Ovary (tissue), 7 donors: ENCODE measurements at regions not wholly inside any gene's neighbourhood (a gene's known extent, or its start where the extent isn't known, plus 50 kb on each side); places are given as distances from the start of the nearest gene placed in this dataset.

Experiments
- DNase-seq, 5 donors: peaks; one replicate each; pipeline ENCODE4 v3.0.0-alpha.2; 2019 to 2020
- H3K27ac ChIP-seq, 2 donors: fragments of 200-600 bp; one replicate each; pipeline versions ENCODE4 v1.5.1 to v1.8.0; 2019 to 2022
- H3K27me3 ChIP-seq: fragments of 200-600 bp; one replicate; pipeline ENCODE4 v1.8.0; 2022
- H3K36me3 ChIP-seq: fragments of 200-600 bp; sonication (generic); one replicate; pipeline ENCODE4 v1.5.1; 2019
- H3K4me1 ChIP-seq: one replicate; pipeline ENCODE4 v1.8.1; 2013; ENCODE audit warnings: mild to moderate bottlenecking, moderate library complexity; ENCODE audit not compliant: insufficient read depth
- H3K4me3 ChIP-seq: fragments of 200-600 bp; sonication (generic); one replicate; pipeline ENCODE4 v1.5.1; 2017
- H3K9me3 ChIP-seq, 2 donors: fragments of 200-600 bp in 1 of 2; sonication (generic) in 1 of 2; one replicate each; pipeline versions ENCODE4 v1.5.1 to v1.8.1; 2013 to 2019; ENCODE audit warnings: mild to moderate bottlenecking in 1 of 2, moderate library complexity in 1 of 2
- EP300 ChIP-seq: sonication (generic); formaldehyde crosslinking; IDR thresholded peaks from one replicate; pipeline ENCODE4 v1.6.1; 2017; ENCODE audit warnings: antibody characterized with exemption
- POLR2A ChIP-seq: fragments of 450-650 bp; IDR thresholded peaks from one replicate; pipeline ENCODE4 v1.6.1; 2017; ENCODE audit warnings: antibody characterized with exemption, mild to moderate bottlenecking, moderate library complexity
- WGBS, 3 donors: extraction: QIAGEN DNeasy Blood & Tissue Kit in 1 of 3; methylation state at CpG; one replicate each; pipeline versions ENCODE4 v1.1.5 to v1.1.7; 2013 to 2017; 5-methylcytosine and 5-hydroxymethylcytosine counted together
- intact Hi-C, 4 donors: fragments of 100-400 bp; cut with DNase I; formaldehyde crosslinking; loops; one replicate each; pipeline versions ENCODE4 v1.11.0 to v1.15.1; 2022 to 2023
- TF ChIP-seq, protein P1 (sequence below), 3 donors: fragments of 450-650 bp in 2 of 3; fragments of 200-600 bp in 1 of 3; IDR thresholded peaks; one replicate each; pipeline versions ENCODE4 v1.5.1 to v1.8.0; 2016 to 2022; ENCODE audit warnings: antibody characterized with exemption in 3 of 3, mild to moderate bottlenecking in 1 of 3
- donor health status: DM: no; HTN: no; CAD: no; lungs with moderate emphysema.
- donor health status: DM: no; HTN: no; CAD: no.
- donor health status: Bipolar disorder and iron deficiency.
- donor health status: DM: no; HTN: no; CAD: no.
- donor health status: DM: yes; HTN: yes; CAD: no.

DNA sequence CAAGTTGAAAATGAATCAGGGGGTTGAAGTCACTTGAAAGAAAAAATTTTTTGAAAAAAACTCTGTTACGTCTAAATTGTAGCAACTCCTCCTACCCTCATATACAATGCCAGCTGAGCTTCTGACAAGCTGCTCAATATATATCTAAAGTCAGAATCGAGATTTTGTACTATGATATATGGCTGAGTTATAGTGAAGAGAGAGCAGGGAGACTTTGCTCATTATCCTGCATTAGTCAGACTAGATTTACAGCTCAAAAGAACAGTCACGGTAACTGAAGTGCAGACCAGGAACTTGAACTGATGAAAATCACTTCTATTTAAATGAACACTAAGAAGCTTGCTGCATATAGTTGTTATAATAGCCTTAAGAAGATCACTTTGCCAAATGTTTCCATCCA, 153.1 kb downstream of the LACC1 start:
- H3K36me3 ChIP-seq = no peaks in the 10 kb centered on the region
- H3K9me3 ChIP-seq = no peaks in the 10 kb centered on the region
- no peak for DNase-seq
- TF ChIP-seq POLR2A = no peak
- no peak for TF ChIP-seq EP300
- TF ChIP-seq, protein P1, sequence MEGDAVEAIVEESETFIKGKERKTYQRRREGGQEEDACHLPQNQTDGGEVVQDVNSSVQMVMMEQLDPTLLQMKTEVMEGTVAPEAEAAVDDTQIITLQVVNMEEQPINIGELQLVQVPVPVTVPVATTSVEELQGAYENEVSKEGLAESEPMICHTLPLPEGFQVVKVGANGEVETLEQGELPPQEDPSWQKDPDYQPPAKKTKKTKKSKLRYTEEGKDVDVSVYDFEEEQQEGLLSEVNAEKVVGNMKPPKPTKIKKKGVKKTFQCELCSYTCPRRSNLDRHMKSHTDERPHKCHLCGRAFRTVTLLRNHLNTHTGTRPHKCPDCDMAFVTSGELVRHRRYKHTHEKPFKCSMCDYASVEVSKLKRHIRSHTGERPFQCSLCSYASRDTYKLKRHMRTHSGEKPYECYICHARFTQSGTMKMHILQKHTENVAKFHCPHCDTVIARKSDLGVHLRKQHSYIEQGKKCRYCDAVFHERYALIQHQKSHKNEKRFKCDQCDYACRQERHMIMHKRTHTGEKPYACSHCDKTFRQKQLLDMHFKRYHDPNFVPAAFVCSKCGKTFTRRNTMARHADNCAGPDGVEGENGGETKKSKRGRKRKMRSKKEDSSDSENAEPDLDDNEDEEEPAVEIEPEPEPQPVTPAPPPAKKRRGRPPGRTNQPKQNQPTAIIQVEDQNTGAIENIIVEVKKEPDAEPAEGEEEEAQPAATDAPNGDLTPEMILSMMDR (IDR thresholded peaks at IDR 0.05) = no peak
- 52 to 60% (median 53%) methylated on average over 3 of the region's 3 CpGs for WGBS, 3 donors
- H3K27ac ChIP-seq = no peak overlapping the region
- no peaks in the 10 kb centered on the region for H3K4me1 ChIP-seq
- H3K27me3 ChIP-seq = no peaks in the 10 kb centered on the region
- no peak overlapping the region for H3K4me3 ChIP-seq
- intact Hi-C loops = no loop called here

DNA sequence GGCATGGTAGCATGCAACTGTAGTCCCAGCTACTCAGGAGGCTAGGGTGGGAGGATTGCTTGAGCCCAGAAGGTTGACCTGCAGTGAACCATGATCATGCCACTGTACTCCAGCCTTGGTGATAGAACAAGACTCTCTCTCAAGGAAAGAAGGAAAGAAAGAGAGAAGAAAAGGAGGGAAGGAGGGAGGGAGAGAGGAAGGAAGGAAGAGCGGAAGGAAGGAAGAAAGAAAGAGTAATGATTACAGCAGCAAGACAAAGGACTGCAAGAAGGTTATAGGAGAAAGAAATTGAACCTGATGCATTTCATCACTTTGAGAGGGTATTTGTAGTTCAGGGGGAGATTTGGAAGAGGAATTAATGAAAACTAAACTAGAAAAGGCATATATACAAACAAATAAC, 155.7 kb downstream of the LACC1 start:
- Histone ChIP-seq H3K4me1 (no peaks in the 10 kb centered on the region), H3K4me3 (no peak overlapping the region), H3K27ac (no peak overlapping the region), H3K36me3 (no peaks in the 10 kb centered on the region), H3K9me3 (no peaks in the 10 kb centered on the region), H3K27me3 (no peaks in the 10 kb centered on the region)
- no peak for DNase-seq
- intact Hi-C loops = no loop called here
- 91 to 92% (median 92%) methylated on average over 1 of the region's 1 CpG for whole genome bisulfite sequencing, 3 donors
- TF ChIP-seq POLR2A = no peak
- TF ChIP-seq, protein P1 (IDR thresholded peaks at IDR 0.05) = no peak
- TF ChIP-seq EP300 = no peak

DNA sequence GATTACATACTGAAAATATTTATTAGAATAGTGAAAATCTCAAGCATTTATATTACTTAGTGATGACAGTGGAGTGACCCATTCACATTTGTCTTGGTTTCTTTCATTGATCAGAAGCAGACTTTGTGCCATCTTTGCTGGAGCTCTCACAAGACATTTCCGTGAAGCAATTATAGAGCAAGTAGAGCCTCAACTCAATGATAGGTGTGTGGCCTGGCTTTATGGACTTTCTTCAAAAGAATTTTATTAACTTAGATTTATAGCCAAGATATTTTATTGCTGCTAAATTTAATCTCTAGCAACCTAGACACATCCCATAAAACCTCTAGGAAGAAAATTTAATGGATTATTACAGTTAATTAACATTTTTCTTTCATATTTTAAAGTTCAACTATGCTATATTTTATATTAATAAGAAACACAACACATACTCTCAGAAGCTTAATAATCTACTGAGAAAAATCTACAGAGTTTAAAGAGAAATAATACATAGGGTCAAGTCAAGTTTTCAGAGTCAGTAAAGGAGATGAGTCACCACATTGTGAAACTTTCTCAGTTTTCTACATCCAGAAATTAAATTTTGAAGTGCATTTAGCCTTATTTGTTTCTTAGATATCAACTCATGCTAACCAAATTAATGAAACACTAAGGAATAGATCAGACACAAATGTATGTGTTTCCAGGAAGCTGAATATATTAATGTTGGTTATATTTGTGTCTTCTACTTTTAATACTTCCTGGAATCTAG, 160.5 kb downstream of the LACC1 start:
- Histone ChIP-seq H3K4me1 (no peaks in the 10 kb centered on the region), H3K27me3 (no peaks in the 10 kb centered on the region), H3K27ac (no peak overlapping the region), H3K4me3 (no peak overlapping the region), H3K9me3 (no peaks in the 10 kb centered on the region), H3K36me3 (no peaks in the 10 kb centered on the region)
- WGBS, 3 donors = 81 to 92% (median 90%) methylated on average over 1 of the region's 1 CpG
- intact Hi-C loops = loop anchor here in 1 of 4 donors (10.0 kb wide), 1 partner anchor 135 kb away; no protein-coding TSS in a partner anchor
- TF ChIP-seq, protein P1 (IDR thresholded peaks at IDR 0.05) = no peak
- TF ChIP-seq EP300 (no peak), POLR2A (no peak)
- DNase-seq = no peak

DNA sequence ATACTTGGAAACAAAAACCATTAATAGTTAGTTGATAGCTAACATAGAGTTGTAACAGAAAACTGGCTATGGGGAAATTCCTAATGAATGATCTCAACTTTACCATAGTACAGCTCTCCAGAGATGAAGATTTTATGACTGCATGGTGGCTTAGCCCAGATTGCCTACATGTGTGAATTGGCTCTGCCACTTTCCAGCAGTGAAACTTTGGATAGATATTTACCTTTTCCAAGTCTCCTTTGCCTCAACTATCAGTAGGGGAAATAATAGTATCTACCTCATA, 161.1 kb downstream of the LACC1 start:
- Histone ChIP-seq H3K27me3 (no peaks in the 10 kb centered on the region), H3K36me3 (no peaks in the 10 kb centered on the region), H3K4me1 (no peaks in the 10 kb centered on the region), H3K9me3 (no peaks in the 10 kb centered on the region), H3K27ac (no peak overlapping the region), H3K4me3 (no peak overlapping the region)
- intact Hi-C loops = loop anchor here in 1 of 4 donors (10.0 kb wide), 1 partner anchor 136 kb away; no protein-coding TSS in a partner anchor
- TF ChIP-seq POLR2A (no peak), EP300 (no peak)
- TF ChIP-seq, protein P1 (IDR thresholded peaks at IDR 0.05) = no peak
- DNase-seq = no peak
